KMS-11 (cell line): ENCODE measurements at regions not wholly inside any gene's neighbourhood (a gene's known extent, or its start where the extent isn't known, plus 50 kb on each side); places are given as distances from the start of the nearest gene placed in this dataset.

Experiments
- H2AFZ ChIP-seq: fragments of 200-600 bp; sonication (generic); 2 replicates; pipeline ENCODE4 v1.6.1; 2016; ENCODE audit warnings: antibody characterized with exemption, mixed run types, low read depth
- H3K27ac ChIP-seq: fragments of 200-600 bp; sonication (generic); 2 replicates; pipeline ENCODE4 v1.6.1; 2016; ENCODE audit warnings: mild to moderate bottlenecking, mixed run types
- H3K27me3 ChIP-seq: fragments of 200-600 bp; sonication (generic); 2 replicates; pipeline ENCODE4 v1.6.1; 2017; ENCODE audit warnings: mild to moderate bottlenecking, low read depth, mixed run types, moderate library complexity; ENCODE audit not compliant: insufficient read depth
- H3K36me3 ChIP-seq: fragments of 200-600 bp; sonication (generic); 2 replicates; pipeline ENCODE4 v1.6.1; 2017; ENCODE audit warnings: mild to moderate bottlenecking, mixed run types; ENCODE audit not compliant: insufficient read depth
- H3K4me1 ChIP-seq: fragments of 200-600 bp; sonication (generic); 2 replicates; pipeline ENCODE4 v1.6.1; 2016; ENCODE audit warnings: mild to moderate bottlenecking, low read depth, mixed run types; ENCODE audit not compliant: poor library complexity, severe bottlenecking
- H3K4me2 ChIP-seq: fragments of 200-600 bp; sonication (generic); 2 replicates; pipeline ENCODE4 v1.7.0; 2016; ENCODE audit warnings: mild to moderate bottlenecking, mixed run types
- H3K4me3 ChIP-seq: fragments of 200-600 bp; sonication (generic); IDR thresholded peaks from 2 replicates; pipeline ENCODE4 v1.6.1; 2017; ENCODE audit warnings: low read depth, low read length, mixed read lengths; ENCODE audit not compliant: insufficient read depth
- H3K79me2 ChIP-seq: fragments of 200-600 bp; sonication (generic); 2 replicates; pipeline ENCODE4 v1.6.1; 2016; ENCODE audit warnings: low read depth, mixed run types; ENCODE audit not compliant: insufficient read depth
- H3K9ac ChIP-seq: fragments of 200-600 bp; sonication (generic); 2 replicates; pipeline ENCODE4 v1.6.1; 2016; ENCODE audit warnings: mild to moderate bottlenecking, mixed run types
- H4K20me1 ChIP-seq: fragments of 200-600 bp; sonication (generic); 2 replicates; pipeline ENCODE4 v1.6.1; 2016; ENCODE audit warnings: mild to moderate bottlenecking, mixed run types; ENCODE audit not compliant: insufficient read depth
- TF ChIP-seq, protein P1 (sequence below): fragments of 200-600 bp; sonication (generic); conservative IDR thresholded peaks from 2 replicates; pipeline ENCODE4 v1.6.1; 2017; ENCODE audit warnings: low read depth, mild to moderate bottlenecking, antibody characterized with exemption, low read length, moderate library complexity, mixed read lengths

DNA sequence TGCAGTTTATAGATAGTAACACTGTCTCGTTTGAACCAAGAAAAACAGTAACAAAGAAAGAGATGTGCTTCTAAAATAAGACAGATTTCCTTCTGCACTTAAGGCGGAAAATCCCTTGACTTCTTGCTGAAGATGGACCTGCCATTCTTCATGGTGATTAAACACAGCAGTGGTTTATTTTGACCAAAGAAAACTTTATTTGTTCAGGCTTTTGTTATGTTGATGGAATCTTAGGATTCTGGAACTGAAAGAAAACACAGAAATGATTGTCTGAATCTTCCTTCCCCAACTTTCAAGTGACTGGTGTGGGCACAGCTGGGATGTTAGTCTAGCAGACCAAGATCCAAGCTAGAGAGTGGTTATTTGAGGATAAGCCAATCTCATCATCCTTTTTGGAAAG is 72.2 kb downstream of the DACT1 start:
- Histone ChIP-seq H3K27ac (no peak overlapping the region), H4K20me1 (no peaks in the 10 kb centered on the region), H3K4me2 (no peak overlapping the region), H3K4me3 (no peak overlapping the region), H3K79me2 (no peaks in the 10 kb centered on the region), H3K4me1 (no peaks in the 10 kb centered on the region), H3K9ac (no peak overlapping the region), H3K36me3 (no peaks in the 10 kb centered on the region), H3K27me3 (no peaks in the 10 kb centered on the region), H2AFZ (no peak overlapping the region)
- TF ChIP-seq, protein P1, sequence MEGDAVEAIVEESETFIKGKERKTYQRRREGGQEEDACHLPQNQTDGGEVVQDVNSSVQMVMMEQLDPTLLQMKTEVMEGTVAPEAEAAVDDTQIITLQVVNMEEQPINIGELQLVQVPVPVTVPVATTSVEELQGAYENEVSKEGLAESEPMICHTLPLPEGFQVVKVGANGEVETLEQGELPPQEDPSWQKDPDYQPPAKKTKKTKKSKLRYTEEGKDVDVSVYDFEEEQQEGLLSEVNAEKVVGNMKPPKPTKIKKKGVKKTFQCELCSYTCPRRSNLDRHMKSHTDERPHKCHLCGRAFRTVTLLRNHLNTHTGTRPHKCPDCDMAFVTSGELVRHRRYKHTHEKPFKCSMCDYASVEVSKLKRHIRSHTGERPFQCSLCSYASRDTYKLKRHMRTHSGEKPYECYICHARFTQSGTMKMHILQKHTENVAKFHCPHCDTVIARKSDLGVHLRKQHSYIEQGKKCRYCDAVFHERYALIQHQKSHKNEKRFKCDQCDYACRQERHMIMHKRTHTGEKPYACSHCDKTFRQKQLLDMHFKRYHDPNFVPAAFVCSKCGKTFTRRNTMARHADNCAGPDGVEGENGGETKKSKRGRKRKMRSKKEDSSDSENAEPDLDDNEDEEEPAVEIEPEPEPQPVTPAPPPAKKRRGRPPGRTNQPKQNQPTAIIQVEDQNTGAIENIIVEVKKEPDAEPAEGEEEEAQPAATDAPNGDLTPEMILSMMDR, result no peak

DNA sequence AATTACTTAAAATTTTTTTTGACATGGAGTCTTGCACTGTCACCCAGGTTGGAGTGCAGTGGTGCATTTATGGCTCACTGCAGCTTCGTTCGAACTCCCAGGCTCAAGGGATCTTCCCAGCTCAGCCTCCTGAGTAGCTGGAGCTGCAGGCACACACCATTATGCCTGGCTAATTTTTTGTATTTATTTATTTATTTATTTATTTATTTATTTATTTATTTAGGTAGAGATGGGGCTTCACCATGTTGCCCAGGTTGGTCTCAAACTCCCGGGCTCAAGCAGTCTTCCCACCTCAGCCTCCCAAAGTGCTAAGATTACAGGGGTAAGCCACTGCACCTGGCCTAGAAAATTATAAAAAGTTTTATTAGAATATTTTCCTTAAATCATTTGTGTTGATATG is 73.6 kb downstream of the DACT1 start:
- Histone ChIP-seq H3K9ac (no peak overlapping the region), H3K4me2 (no peak overlapping the region), H3K27ac (no peak overlapping the region), H4K20me1 (no peaks in the 10 kb centered on the region), H3K79me2 (no peaks in the 10 kb centered on the region), H3K4me1 (no peaks in the 10 kb centered on the region), H3K27me3 (no peaks in the 10 kb centered on the region), H2AFZ (no peak overlapping the region), H3K4me3 (no peak overlapping the region), H3K36me3 (no peaks in the 10 kb centered on the region)
- TF ChIP-seq, protein P1, result no peak

DNA sequence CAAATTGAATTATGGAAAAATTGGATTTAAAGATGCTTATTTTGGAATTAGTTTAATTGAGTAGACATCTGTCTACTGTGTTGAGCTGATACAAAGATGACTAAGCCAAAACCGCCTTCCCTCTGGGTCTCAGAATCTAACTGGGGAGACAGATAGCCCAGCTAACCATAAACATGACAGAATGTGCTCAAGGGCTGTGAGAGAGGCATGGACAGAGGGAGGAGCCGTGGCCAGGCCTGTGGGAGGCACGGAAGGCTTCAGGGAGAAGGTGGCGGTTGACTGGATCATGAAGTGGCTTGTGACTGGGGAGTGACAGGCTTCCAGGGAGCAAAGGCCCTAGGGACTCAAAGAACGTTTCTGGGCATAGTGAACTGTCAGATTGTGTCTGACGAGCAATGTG is 74.6 kb downstream of the DACT1 start:
- H2AFZ ChIP-seq, result no peak overlapping the region
- H3K4me1 ChIP-seq, result no peaks in the 10 kb centered on the region
- no peaks in the 10 kb centered on the region for H3K36me3 ChIP-seq
- H3K27me3 ChIP-seq, result no peaks in the 10 kb centered on the region
- H3K79me2 ChIP-seq, result no peaks in the 10 kb centered on the region
- H3K27ac ChIP-seq, result no peak overlapping the region
- no peak overlapping the region for H3K9ac ChIP-seq
- TF ChIP-seq, protein P1, result no peak
- H4K20me1 ChIP-seq, result no peaks in the 10 kb centered on the region
- no peak overlapping the region for H3K4me2 ChIP-seq
- H3K4me3 ChIP-seq, result no peak overlapping the region

DNA sequence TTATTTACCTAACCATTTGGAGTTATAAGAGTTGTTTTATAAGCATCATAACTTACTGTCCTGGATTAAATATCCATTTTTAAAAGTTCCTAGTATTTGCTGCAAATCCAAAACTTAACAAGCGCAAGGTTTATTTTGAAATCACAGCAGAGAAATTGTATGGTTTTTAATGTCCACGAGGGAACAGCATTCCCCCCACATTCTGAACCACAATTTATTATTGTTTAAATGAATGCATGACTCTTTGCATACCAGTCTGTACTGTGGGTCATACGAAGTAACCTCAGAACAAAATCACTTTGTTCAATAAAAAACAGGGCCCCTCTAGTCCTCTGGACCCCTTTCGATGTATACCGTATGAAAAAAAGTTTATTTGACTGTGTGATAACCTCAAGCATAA is 75.9 kb downstream of the DACT1 start:
- H3K9ac ChIP-seq, result no peak overlapping the region
- H3K36me3 ChIP-seq, result no peaks in the 10 kb centered on the region
- H3K27me3 ChIP-seq, result no peaks in the 10 kb centered on the region
- H3K4me2 ChIP-seq, result no peak overlapping the region
- TF ChIP-seq, protein P1, result no peak
- H3K79me2 ChIP-seq, result no peaks in the 10 kb centered on the region
- H3K4me1 ChIP-seq, result no peaks in the 10 kb centered on the region
- no peaks in the 10 kb centered on the region for H4K20me1 ChIP-seq
- no peak overlapping the region for H2AFZ ChIP-seq
- no peak overlapping the region for H3K27ac ChIP-seq
- no peak overlapping the region for H3K4me3 ChIP-seq

DNA sequence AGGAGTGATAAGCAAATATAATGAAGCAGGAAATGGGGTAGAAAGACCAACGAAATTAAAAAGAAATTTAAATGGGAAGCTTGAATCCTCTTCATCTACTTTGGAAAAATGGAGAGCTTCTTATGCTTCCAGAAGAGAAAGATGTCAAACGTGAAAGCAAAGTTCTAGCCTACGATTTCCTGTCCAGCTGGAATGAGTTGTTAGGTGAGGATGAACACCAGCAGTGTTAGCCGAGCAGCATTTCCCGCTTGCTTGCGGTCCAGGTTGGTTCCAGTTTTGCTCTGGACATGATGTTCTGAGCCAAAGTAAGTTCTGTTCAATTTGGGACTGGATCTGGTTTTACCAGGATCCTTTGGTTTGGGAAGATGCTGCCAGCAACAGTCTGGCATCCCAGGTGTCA is 78.9 kb downstream of the DACT1 start:
- Histone ChIP-seq H4K20me1 (no peaks in the 10 kb centered on the region), H3K36me3 (no peaks in the 10 kb centered on the region), H3K9ac (no peak overlapping the region), H3K4me2 (no peak overlapping the region), H3K4me3 (no peak overlapping the region), H3K27ac (no peak overlapping the region), H2AFZ (no peak overlapping the region), H3K79me2 (no peaks in the 10 kb centered on the region), H3K4me1 (no peaks in the 10 kb centered on the region), H3K27me3 (no peaks in the 10 kb centered on the region)
- TF ChIP-seq, protein P1, result no peak
